Neural progenitor cell (in vitro differentiated cells): ENCODE measurements at regions not wholly inside any gene's neighbourhood (a gene's known extent, or its start where the extent isn't known, plus 50 kb on each side); places are given as distances from the start of the nearest gene placed in this dataset.

Source experiments
- CTCF ChIP-seq: fragments of 200-600 bp; sonication (generic); IDR thresholded peaks from 2 replicates; pipeline ENCODE4 v1.5.1; 2017; ENCODE audit warnings: antibody characterized with exemption, mild to moderate bottlenecking
- EZH2 ChIP-seq: fragments of 200-600 bp; sonication (generic); IDR thresholded peaks from 2 replicates; pipeline ENCODE4 v1.6.1; 2017; ENCODE audit warnings: antibody characterized with exemption, mild to moderate bottlenecking, moderate library complexity
- EZH2phosphoT487 ChIP-seq: fragments of 200-600 bp; sonication (generic); IDR thresholded peaks from 2 replicates; pipeline ENCODE4 v1.6.1; 2017; ENCODE audit warnings: antibody characterized with exemption

- TF ChIP-seq EZH2phosphoT487 = no peak
- no peak for TF ChIP-seq CTCF
- no peak for TF ChIP-seq EZH2
Observed at GRCh38 chr14:97344666-97345065, 547.5 kb downstream of the VRK1 start.
